PC-3 (cell line): ENCODE measurements at regions not wholly inside any gene's neighbourhood (a gene's known extent, or its start where the extent isn't known, plus 50 kb on each side); places are given as distances from the start of the nearest gene placed in this dataset.

ENCODE experiments used
- CTCF ChIP-seq: fragments of 300-600 bp; sonication (generic); conservative IDR thresholded peaks from 2 replicates; pipeline ENCODE4 v1.5.1; 2017; ENCODE audit warnings: antibody characterized with exemption, low read depth, mild to moderate bottlenecking, low read length
- EZH2 ChIP-seq: fragments of 300-600 bp; sonication (generic); IDR thresholded peaks from one replicate; pipeline ENCODE4 v1.6.1; 2017; ENCODE audit warnings: antibody characterized with exemption, mild to moderate bottlenecking, low read length; ENCODE audit not compliant: unreplicated experiment
- EZH2phosphoT487 ChIP-seq: fragments of 300-600 bp; sonication (generic); IDR thresholded peaks from 2 replicates; pipeline ENCODE4 v1.6.1; 2018; ENCODE audit warnings: mild to moderate bottlenecking, antibody characterized with exemption, low read length, borderline replicate concordance

- TF ChIP-seq CTCF (no peak), EZH2 (no peak), EZH2phosphoT487 (no peak)
These were observed 504.7 kb downstream of the SOX2 start for GRCh38 chr3:182216311-182216970.
